Kidney (tissue), 13 donors: ENCODE measurements at regions not wholly inside any gene's neighbourhood (a gene's known extent, or its start where the extent isn't known, plus 50 kb on each side); places are given as distances from the start of the nearest gene placed in this dataset.

ENCODE experiments used
- DNase-seq, 5 donors: peaks; one replicate each; pipeline ENCODE4 v3.0.0-alpha.2; 2013 to 2020
- FAIRE-seq: peaks from 2 replicates; lab custom pipeline; 2012; peaks lifted over from hg19 to GRCh38; lab: Jason Lieb, UNC
- H3K27ac ChIP-seq, 2 donors: one replicate each; pipeline ENCODE4 v1.7.0; 2013; ENCODE audit warnings: low read depth in 2 of 2, low read length in 2 of 2, inconsistent platforms in 1 of 2
- H3K27me3 ChIP-seq: one replicate; pipeline ENCODE4 v1.7.1; 2013; ENCODE audit warnings: low read length, inconsistent platforms; ENCODE audit not compliant: control insufficient read depth, insufficient read depth
- H3K36me3 ChIP-seq, 3 donors: one replicate each; pipeline versions ENCODE4 v1.7.0 to v1.7.1; 2013; ENCODE audit warnings: low read length in 3 of 3, control low read depth in 1 of 3, inconsistent platforms in 1 of 3; ENCODE audit not compliant: insufficient read depth in 3 of 3, control insufficient read depth in 2 of 3
- H3K4me1 ChIP-seq, 3 donors: one replicate each; pipeline versions ENCODE4 v1.7.0 to v1.7.1; 2013; ENCODE audit warnings: low read length in 3 of 3, inconsistent platforms in 1 of 3, low read depth in 1 of 3; ENCODE audit not compliant: control insufficient read depth in 2 of 3, insufficient read depth in 2 of 3
- H3K4me3 ChIP-seq, 3 donors: one replicate each; pipeline versions ENCODE4 v1.7.0 to v1.8.1; 2013; ENCODE audit warnings: low read length in 3 of 3, control low read depth in 1 of 3, inconsistent platforms in 1 of 3
- H3K9ac ChIP-seq, 3 donors: one replicate each; pipeline versions ENCODE4 v1.7.0 to v1.7.1; 2013; ENCODE audit warnings: low read length in 3 of 3, control low read depth in 1 of 3, inconsistent platforms in 1 of 3
- H3K9me3 ChIP-seq, 3 donors: one replicate each; pipeline versions ENCODE4 v1.7.0 to v1.7.1; 2013; ENCODE audit warnings: low read length in 3 of 3, control low read depth in 1 of 3, inconsistent platforms in 1 of 3; ENCODE audit not compliant: control insufficient read depth in 2 of 3, insufficient read depth in 1 of 3
- intact Hi-C: fragments of 100-400 bp; cut with DNase I; formaldehyde crosslinking; loops from one replicate; pipeline ENCODE4 v1.11.1; 2022
- TF ChIP-seq, protein P1 (sequence below): IDR thresholded peaks from 3 replicates; pipeline ENCODE4 v1.5.1; 2012; ENCODE audit warnings: mild to moderate bottlenecking, moderate library complexity, borderline replicate concordance; ENCODE audit not compliant: insufficient read depth; ENCODE audit errors: extremely low read depth
- donor health status: control.
- donor health status: control.
- donor health status: control.
- donor health status: control.
- donor health status: control.
- donor health status: DM: yes; HTN: yes; CAD: no.
- donor health status: Normal renal cell carcinoma (clear cell type).

DNA sequence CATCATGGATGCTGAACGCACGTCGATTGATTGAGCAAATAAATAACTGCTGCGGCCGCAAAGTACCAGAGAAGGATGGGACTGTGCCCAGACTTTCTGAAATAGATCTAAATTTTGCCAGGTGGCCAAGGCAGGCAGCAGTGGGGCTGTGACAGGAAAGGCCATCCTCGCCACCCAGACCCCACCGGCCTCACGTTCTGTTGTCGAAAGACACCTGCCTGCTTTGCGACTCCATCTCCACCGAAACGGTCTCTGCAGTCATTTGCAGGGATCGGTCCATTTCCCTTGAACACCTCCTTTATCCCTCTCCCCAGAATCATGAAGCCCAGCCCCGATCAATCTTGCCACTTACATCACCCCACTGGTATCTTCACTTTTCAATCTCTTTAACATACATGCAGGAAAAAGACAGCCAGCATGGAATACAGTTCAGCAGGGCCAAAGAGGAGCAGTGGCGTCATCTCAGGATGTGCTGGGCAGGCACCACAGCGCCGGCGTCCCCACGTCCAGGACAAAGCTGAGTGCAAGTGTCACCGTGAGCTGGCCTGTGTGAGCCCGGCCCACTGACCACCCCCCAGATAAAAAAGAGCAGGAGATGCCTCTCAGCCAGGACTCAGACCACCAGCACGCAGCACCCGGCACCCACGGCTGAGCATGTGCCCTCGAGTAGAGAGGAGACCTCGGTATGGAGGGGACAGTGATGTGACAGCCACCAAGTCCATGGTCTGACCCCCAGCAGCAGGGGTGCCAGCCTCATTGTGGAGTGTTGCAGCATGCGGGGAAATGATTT is 610.3 kb downstream of the TBC1D22A start:
- Histone ChIP-seq H3K4me3 (no peak overlapping the region), H3K9me3 (no peaks in the 10 kb centered on the region), H3K4me1 (no peaks in the 10 kb centered on the region), H3K9ac (no peak overlapping the region), H3K27me3 (no peaks in the 10 kb centered on the region), H3K27ac (no peak overlapping the region), H3K36me3 (no peaks in the 10 kb centered on the region)
- no peak for FAIRE-seq
- TF ChIP-seq, protein P1, sequence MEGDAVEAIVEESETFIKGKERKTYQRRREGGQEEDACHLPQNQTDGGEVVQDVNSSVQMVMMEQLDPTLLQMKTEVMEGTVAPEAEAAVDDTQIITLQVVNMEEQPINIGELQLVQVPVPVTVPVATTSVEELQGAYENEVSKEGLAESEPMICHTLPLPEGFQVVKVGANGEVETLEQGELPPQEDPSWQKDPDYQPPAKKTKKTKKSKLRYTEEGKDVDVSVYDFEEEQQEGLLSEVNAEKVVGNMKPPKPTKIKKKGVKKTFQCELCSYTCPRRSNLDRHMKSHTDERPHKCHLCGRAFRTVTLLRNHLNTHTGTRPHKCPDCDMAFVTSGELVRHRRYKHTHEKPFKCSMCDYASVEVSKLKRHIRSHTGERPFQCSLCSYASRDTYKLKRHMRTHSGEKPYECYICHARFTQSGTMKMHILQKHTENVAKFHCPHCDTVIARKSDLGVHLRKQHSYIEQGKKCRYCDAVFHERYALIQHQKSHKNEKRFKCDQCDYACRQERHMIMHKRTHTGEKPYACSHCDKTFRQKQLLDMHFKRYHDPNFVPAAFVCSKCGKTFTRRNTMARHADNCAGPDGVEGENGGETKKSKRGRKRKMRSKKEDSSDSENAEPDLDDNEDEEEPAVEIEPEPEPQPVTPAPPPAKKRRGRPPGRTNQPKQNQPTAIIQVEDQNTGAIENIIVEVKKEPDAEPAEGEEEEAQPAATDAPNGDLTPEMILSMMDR, result no peak
- peak in 2 of 5 donors; percentile 13 to 50 for DNase-seq
- intact Hi-C loops, result no loop called here

DNA sequence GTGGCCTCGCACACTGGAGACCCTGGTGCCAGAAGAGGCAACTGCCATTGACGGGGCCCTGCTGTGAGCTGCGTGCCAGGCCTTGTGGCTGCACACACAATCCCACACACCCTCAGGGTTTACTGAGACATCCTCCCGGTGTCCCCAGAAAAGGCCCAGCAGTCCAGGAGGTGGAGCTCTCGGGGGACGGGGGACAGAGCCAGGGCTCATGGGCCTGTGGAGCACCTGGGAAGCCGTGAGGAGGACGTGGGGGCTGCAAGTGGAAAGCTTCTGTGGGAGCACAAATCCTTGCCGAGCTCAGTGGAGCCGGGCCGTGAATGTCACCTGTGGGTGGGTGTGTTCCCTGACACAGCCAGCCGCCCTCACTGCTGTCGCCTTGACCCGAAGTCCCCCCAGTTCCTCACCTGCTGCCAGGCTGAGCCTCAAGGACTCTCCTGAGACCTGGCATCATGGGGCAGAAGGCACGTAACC is 609.7 kb downstream of the TBC1D22A start:
- intact Hi-C loops, result no loop called here
- no peak overlapping the region for H3K27ac ChIP-seq
- H3K9ac ChIP-seq, result no peak overlapping the region
- DNase-seq (peak in 2 of 5 donors; percentile 19 to 41), FAIRE-seq (no peak)
- H3K4me1 ChIP-seq, result no peaks in the 10 kb centered on the region
- no peaks in the 10 kb centered on the region for H3K9me3 ChIP-seq
- H3K36me3 ChIP-seq, result no peaks in the 10 kb centered on the region
- no peaks in the 10 kb centered on the region for H3K27me3 ChIP-seq
- TF ChIP-seq, protein P1, result no peak
- H3K4me3 ChIP-seq, result no peak overlapping the region

DNA sequence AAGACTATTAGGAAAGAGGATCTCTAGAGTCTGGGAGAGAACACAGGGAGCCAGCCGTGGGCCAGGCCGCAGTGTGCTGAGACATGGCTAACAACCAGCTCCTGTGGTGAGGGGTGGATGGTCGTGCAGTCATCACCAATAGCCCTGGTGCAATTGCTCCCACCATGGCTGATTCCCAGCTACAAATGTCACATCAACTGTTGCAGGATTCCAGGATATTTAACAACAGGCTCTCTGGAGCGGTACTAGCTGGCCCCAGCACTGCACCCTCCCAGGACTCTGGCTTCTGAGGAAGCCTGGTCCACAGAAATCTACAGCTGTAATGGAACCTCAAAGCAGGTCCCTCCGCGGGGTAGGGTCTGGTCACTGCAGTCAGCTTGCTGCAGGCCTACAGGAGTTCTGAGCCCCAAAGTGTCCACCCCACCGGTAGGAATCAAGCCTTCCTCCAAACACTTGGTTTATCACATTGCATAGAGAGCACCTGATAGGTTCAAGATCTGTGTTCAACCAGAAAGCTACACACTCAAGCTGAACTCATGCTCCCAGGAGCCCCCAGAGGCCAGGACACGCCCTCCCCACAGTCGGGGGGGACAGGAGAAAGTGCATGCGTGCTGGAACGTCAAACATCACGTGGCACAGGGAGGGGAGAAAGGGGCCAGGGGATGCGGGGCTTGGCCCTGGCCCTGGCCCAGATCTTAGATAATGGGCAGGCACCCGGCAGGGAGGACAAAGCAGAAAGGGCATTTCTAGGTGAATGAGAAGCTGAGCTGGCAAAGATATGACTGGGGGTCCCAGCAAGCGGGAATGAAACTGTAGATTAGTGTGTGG is 609.0 kb downstream of the TBC1D22A start:
- TF ChIP-seq, protein P1, result no peak
- Histone ChIP-seq H3K9ac (no peak overlapping the region), H3K4me1 (no peaks in the 10 kb centered on the region), H3K36me3 (no peaks in the 10 kb centered on the region), H3K27me3 (no peaks in the 10 kb centered on the region), H3K4me3 (no peak overlapping the region), H3K27ac (no peak overlapping the region), H3K9me3 (no peaks in the 10 kb centered on the region)
- peak in 1 of 5 donors; percentile 16 for DNase-seq
- intact Hi-C loops, result no loop called here
- FAIRE-seq, result no peak
